BE2C (cell line): ENCODE measurements at regions not wholly inside any gene's neighbourhood (a gene's known extent, or its start where the extent isn't known, plus 50 kb on each side); places are given as distances from the start of the nearest gene placed in this dataset.

ENCODE experiments used
- DNase-seq: peaks from one replicate; pipeline ENCODE4 v3.0.0-alpha.2; 2020
- H3K27me3 ChIP-seq: fragments of 250-450 bp; sonication (Bioruptor Pico); 2 replicates; pipeline ENCODE4 v1.5.1; 2020; ENCODE audit warnings: mild to moderate bottlenecking
- H3K36me3 ChIP-seq: fragments of 250-450 bp; sonication (Bioruptor Pico); 2 replicates; pipeline ENCODE4 v1.5.1; 2020; ENCODE audit warnings: mild to moderate bottlenecking
- H3K4me1 ChIP-seq: fragments of 250-450 bp; sonication (Bioruptor Pico); 2 replicates; pipeline ENCODE4 v1.5.1; 2020
- H3K4me3 ChIP-seq: 2 replicates; pipeline ENCODE4 v1.5.1; 2011; ENCODE audit warnings: low read depth, low read length
- H3K9me3 ChIP-seq: fragments of 250-450 bp; sonication (Bioruptor Pico); 2 replicates; pipeline ENCODE4 v1.5.1; 2020
- TF ChIP-seq, protein P1 (sequence below): IDR thresholded peaks from 2 replicates; pipeline ENCODE4 v1.5.1; 2012; ENCODE audit warnings: mild to moderate bottlenecking, low read depth, low read length

DNA sequence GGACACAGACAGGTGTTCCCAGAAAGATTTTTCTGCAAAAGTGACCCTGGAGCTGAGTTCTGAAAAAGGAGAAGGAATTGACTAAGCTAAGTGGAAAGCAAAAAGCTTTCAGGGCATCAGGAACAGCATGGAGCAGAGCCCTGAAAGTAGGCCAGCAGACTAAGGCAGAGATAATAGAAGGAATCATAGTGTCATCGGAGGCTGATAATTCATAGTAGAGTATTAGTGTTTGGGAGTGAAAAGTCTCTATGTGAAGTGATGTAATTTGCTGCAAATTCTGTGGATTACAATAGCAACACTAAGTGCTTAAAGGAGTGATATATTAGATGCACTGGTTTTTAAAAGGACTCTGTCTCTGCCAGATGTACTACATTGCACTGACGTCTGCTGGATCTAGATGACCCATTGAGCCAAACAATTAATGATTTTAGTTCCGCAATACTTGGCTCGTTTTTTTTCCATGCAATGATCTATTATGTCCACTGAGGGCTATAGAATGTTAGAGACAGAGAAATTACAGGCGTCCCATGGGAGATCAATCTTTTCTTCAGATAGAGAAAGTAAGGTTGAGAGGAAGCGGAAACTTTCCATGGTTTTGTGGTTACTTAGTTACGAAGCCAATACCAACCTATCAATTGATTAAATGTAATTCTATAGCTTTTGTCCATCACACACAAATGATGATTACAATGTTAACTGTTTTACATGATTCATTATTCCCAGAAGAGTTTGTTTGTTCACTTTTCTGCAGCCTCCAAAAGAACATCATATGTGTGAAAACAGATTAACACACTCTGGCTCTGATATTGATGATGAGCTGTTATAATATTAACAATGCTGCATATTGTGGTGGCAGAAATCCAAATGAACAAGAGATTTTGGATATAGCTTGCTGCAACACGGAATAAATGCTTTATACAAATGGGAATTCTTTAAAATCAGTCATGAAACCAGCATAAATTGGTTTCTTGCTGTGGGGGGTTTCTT, 143.7 kb downstream of the MC4R start:
- Histone ChIP-seq H3K4me1 (no peaks in the 10 kb centered on the region), H3K9me3 (no peaks in the 10 kb centered on the region), H3K4me3 (no peak overlapping the region), H3K36me3 (no peaks in the 10 kb centered on the region), H3K27me3 (no peaks in the 10 kb centered on the region)
- no peak for DNase-seq
- TF ChIP-seq, protein P1, sequence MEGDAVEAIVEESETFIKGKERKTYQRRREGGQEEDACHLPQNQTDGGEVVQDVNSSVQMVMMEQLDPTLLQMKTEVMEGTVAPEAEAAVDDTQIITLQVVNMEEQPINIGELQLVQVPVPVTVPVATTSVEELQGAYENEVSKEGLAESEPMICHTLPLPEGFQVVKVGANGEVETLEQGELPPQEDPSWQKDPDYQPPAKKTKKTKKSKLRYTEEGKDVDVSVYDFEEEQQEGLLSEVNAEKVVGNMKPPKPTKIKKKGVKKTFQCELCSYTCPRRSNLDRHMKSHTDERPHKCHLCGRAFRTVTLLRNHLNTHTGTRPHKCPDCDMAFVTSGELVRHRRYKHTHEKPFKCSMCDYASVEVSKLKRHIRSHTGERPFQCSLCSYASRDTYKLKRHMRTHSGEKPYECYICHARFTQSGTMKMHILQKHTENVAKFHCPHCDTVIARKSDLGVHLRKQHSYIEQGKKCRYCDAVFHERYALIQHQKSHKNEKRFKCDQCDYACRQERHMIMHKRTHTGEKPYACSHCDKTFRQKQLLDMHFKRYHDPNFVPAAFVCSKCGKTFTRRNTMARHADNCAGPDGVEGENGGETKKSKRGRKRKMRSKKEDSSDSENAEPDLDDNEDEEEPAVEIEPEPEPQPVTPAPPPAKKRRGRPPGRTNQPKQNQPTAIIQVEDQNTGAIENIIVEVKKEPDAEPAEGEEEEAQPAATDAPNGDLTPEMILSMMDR: no peak

DNA sequence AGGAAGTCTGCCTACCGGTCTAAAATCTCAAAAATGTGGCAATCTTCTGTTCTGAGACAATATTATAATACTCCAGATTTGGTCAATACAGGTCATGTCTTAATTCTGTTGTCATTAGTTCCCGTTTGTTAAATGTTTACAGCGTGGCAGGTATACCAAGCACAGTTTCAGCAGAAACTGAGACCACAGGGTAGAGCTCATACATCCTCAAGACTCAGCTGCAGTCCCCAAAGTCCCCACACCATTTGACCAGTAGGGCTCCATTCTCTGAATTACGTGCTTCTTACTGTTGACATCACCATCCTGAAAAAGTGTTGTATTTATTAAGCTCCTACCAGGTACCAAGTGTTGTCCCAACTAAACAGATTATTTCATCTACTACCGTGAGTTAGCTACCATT, 157.1 kb downstream of the MC4R start:
- H3K36me3 ChIP-seq: no peaks in the 10 kb centered on the region
- no peak overlapping the region for H3K4me3 ChIP-seq
- no peak for DNase-seq
- TF ChIP-seq, protein P1: no peak
- H3K9me3 ChIP-seq: no peaks in the 10 kb centered on the region
- no peaks in the 10 kb centered on the region for H3K27me3 ChIP-seq
- H3K4me1 ChIP-seq: no peaks in the 10 kb centered on the region

DNA sequence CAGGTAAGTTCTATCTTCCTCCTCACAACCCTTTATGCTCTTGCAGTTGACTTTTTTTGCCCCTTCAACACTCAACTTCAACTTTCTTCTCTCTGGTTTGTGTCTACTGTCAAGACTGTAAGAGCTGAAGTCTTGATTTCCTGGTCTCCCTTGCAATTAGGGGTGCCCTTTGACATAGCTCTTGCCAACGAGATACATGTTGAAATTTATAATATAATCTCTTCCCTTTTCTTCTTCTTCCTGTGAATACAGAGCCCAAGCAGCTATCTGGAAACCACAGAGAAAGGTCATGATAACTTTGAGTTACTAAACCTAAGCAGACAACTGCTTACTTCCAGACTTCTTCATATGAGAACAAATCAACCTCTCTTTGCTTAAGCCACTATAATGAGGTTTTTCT, 163.5 kb downstream of the MC4R start:
- Histone ChIP-seq H3K9me3 (no peaks in the 10 kb centered on the region), H3K4me1 (no peaks in the 10 kb centered on the region), H3K27me3 (no peaks in the 10 kb centered on the region), H3K4me3 (no peak overlapping the region), H3K36me3 (no peaks in the 10 kb centered on the region)
- no peak for DNase-seq
- TF ChIP-seq, protein P1: no peak

DNA sequence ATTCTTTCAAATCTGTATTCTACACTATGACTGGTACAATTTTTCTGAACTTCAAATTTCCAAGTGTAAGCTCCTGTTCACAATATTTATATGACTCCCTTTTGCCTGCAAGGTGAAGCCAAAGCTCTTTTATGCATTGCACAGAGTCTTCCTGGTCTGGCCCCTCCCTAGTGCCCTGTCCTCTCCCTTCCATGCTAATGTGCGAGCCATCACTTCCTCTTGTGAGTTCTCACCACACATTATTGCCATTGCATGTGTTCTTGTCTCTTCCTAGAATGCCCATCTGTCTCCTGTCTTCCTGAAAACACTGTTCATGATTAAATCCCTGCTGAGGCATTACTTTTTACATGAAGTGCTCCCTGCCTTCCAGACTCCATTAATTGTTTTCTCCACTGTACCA, 169.9 kb downstream of the MC4R start:
- Histone ChIP-seq H3K9me3 (no peaks in the 10 kb centered on the region), H3K4me3 (no peak overlapping the region), H3K4me1 (peaks cover 5% of the 10 kb centered on the region), H3K36me3 (no peaks in the 10 kb centered on the region), H3K27me3 (no peaks in the 10 kb centered on the region)
- TF ChIP-seq, protein P1: no peak
- DNase-seq: no peak

DNA sequence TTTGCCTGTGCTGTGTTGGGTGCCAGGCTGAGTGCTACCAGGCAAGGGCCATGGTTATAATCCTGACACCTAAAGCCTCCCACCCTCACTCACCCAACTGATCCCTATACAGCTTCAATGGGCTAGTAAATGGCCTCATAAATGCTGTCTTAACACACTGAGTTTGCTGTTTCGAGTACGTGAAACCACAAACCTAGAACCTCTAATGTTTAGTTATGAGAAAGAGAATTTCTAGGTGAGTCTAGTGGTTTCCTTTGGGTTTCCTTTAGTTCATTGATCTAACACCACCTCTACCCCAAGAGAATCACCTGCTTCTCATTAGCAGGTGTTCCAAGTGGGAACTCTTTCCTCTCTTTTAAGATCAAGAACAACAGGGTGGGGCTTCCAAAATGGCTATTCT, 172.0 kb downstream of the MC4R start:
- Histone ChIP-seq H3K27me3 (no peaks in the 10 kb centered on the region), H3K4me3 (no peak overlapping the region), H3K9me3 (no peaks in the 10 kb centered on the region), H3K36me3 (no peaks in the 10 kb centered on the region), H3K4me1 (peaks cover 15% of the 10 kb centered on the region)
- TF ChIP-seq, protein P1: no peak
- no peak for DNase-seq

DNA sequence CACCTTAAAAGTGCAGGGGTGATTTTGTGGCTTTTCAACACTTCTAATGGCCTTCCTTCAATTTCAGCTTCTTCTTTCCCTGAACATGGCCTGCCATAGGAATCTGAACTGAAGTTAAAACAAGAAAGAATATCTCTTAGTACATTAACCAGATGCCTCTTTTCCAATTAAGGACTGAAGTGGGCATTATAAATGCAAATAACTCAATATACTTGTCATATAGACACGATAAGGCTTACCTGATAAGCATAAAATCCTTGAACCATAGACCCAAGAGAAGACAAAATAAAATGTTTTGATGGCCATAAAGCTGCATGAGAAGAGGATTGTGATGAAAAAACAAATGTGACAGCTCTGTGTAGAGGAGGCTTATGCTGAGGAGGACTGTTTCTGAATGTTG, 173.1 kb downstream of the MC4R start:
- DNase-seq: no peak
- no peaks in the 10 kb centered on the region for H3K36me3 ChIP-seq
- TF ChIP-seq, protein P1: no peak

More for the DNA sequence above, 173.1 kb downstream of the MC4R start:
- no peak overlapping the region for H3K4me3 ChIP-seq
- H3K4me1 ChIP-seq: peaks cover 15% of the 10 kb centered on the region
- H3K9me3 ChIP-seq: no peaks in the 10 kb centered on the region
- no peaks in the 10 kb centered on the region for H3K27me3 ChIP-seq
